Adrenal gland (tissue), 9 donors: ENCODE measurements at regions not wholly inside any gene's neighbourhood (a gene's known extent, or its start where the extent isn't known, plus 50 kb on each side); places are given as distances from the start of the nearest gene placed in this dataset.

Experiments used
- DNase-seq, 7 donors: peaks; one replicate each; pipeline ENCODE4 v3.0.0-alpha.2; 2019 to 2020
- H3K27ac ChIP-seq, 5 donors: fragments of 200-600 bp; sonication (generic) in 4 of 5; 1 replicate in 3 of 5; 2 replicates in 2 of 5; pipeline versions ENCODE4 v1.5.1 to v1.8.0; 2016 to 2020; ENCODE audit warnings: mild to moderate bottlenecking in 1 of 5
- H3K27me3 ChIP-seq: fragments of 200-600 bp; 2 replicates; pipeline ENCODE4 v1.8.0; 2021
- H3K36me3 ChIP-seq, 2 donors: fragments of 200-600 bp; replicated peaks in 1 of 2; 1 replicate in 1 of 2; 2 replicates in 1 of 2; pipeline versions ENCODE4 v1.5.1 to v1.8.0; 2018 to 2022
- H3K4me1 ChIP-seq, 2 donors: fragments of 200-600 bp; replicated peaks in 1 of 2; 1 replicate in 1 of 2; 2 replicates in 1 of 2; pipeline versions ENCODE4 v1.5.1 to v1.8.0; 2018 to 2021
- H3K4me3 ChIP-seq, 4 donors: fragments of 200-600 bp; sonication (generic) in 3 of 4; one replicate each; pipeline ENCODE4 v1.5.1; 2016 to 2018
- H3K9me3 ChIP-seq, 3 donors: fragments of 200-600 bp; sonication (generic) in 1 of 3; replicated peaks in 1 of 3; 1 replicate in 2 of 3; 2 replicates in 1 of 3; pipeline versions ENCODE4 v1.5.1 to v1.8.0; 2016 to 2021
- CTCF ChIP-seq, 6 experiments: fragments of 450-650 bp in 4 of 6; fragments of 200-600 bp in 2 of 6; sonication (generic) in 1 of 6; IDR thresholded peaks; 1 replicate in 5 of 6; 2 replicates in 1 of 6; pipeline versions ENCODE4 v1.5.1 to v1.8.0; 2016 to 2021; ENCODE audit warnings: antibody characterized with exemption in 6 of 6, mild to moderate bottlenecking in 2 of 6, moderate library complexity in 1 of 6
- POLR2A ChIP-seq, 2 donors: fragments of 450-650 bp; IDR thresholded peaks; one replicate each; pipeline ENCODE4 v1.6.1; 2017; ENCODE audit warnings: antibody characterized with exemption in 2 of 2, mild to moderate bottlenecking in 2 of 2, moderate library complexity in 1 of 2
- WGBS, 4 donors: extraction: QIAGEN DNeasy Blood & Tissue Kit in 2 of 4; methylation state at CpG; one replicate each; pipeline versions ENCODE4 v1.1.5 to v1.1.7; 2013 to 2017; 5-methylcytosine and 5-hydroxymethylcytosine counted together
- intact Hi-C, 2 donors: fragments of 100-400 bp; cut with DNase I; formaldehyde crosslinking; loops; one replicate each; pipeline versions ENCODE4 v1.14.1 to v1.15.0; 2022 to 2023
- donor health status: healthy with polysubstance abuse.
- donor health status: Bipolar disorder and iron deficiency.
- donor health status: DM: yes; HTN: yes; CAD: no.
- donor health status: DM: no; HTN: no; CAD: no.
- donor health status: DM: no; HTN: no; CAD: no.

- no peak for DNase-seq
- Histone ChIP-seq H3K4me3 (no peak overlapping the region), H3K27ac (no peak overlapping the region), H3K9me3 (no peaks in the 10 kb centered on the region), H3K36me3 (no peaks in the 10 kb centered on the region), H3K4me1 (no peaks in the 10 kb centered on the region), H3K27me3 (no peaks in the 10 kb centered on the region)
- TF ChIP-seq POLR2A (IDR thresholded peaks at IDR 0.05) (no peak), CTCF (IDR thresholded peaks at IDR 0.05) (no peak)
- WGBS, 4 donors = 48 to 57% (median 54%) methylated on average over 4 of the region's 4 CpGs
- intact Hi-C loops = no loop called here
These were observed 455.9 kb upstream of the SOX11 start for GRCh38 chr2:5236249-5236648.

GRCh38 chr2:5242751-5243150 lies 449.4 kb upstream of the SOX11 start:
- 41 to 64% (median 58%) methylated on average over 3 of the region's 3 CpGs for WGBS, 4 donors
- Histone ChIP-seq H3K4me3 (no peak overlapping the region), H3K27ac (no peak overlapping the region), H3K27me3 (no peaks in the 10 kb centered on the region), H3K9me3 (no peaks in the 10 kb centered on the region), H3K36me3 (no peaks in the 10 kb centered on the region), H3K4me1 (no peaks in the 10 kb centered on the region)
- no peak for DNase-seq
- intact Hi-C loops = no loop called here
- TF ChIP-seq POLR2A (IDR thresholded peaks at IDR 0.05) = no peak
- TF ChIP-seq CTCF (IDR thresholded peaks at IDR 0.05) = no peak

- Histone ChIP-seq H3K4me3 (no peak overlapping the region), H3K9me3 (no peaks in the 10 kb centered on the region), H3K27me3 (no peaks in the 10 kb centered on the region), H3K36me3 (no peaks in the 10 kb centered on the region), H3K4me1 (no peaks in the 10 kb centered on the region), H3K27ac (no peak overlapping the region)
- intact Hi-C loops = no loop called here
- DNase-seq = no peak
- 73 to 83% (median 78%) methylated on average over 5 of the region's 5 CpGs for WGBS, 4 donors
- no peak for TF ChIP-seq CTCF (IDR thresholded peaks at IDR 0.05)
- no peak for TF ChIP-seq POLR2A (IDR thresholded peaks at IDR 0.05)
These were observed 441.7 kb upstream of the SOX11 start for GRCh38 chr2:5250482-5250881.

- no peak overlapping the region for H3K27ac ChIP-seq
- TF ChIP-seq CTCF (IDR thresholded peaks at IDR 0.05) = no peak
- no peak for TF ChIP-seq POLR2A (IDR thresholded peaks at IDR 0.05)
- intact Hi-C loops = no loop called here
- H3K9me3 ChIP-seq = no peaks in the 10 kb centered on the region
- H3K27me3 ChIP-seq = no peaks in the 10 kb centered on the region
- H3K36me3 ChIP-seq = no peaks in the 10 kb centered on the region
- no peaks in the 10 kb centered on the region for H3K4me1 ChIP-seq
- DNase-seq = no peak
- 79 to 88% (median 85%) methylated on average over 9 of the region's 9 CpGs for WGBS, 4 donors
- H3K4me3 ChIP-seq = no peak overlapping the region
These were observed 438.9 kb upstream of the SOX11 start for GRCh38 chr2:5253263-5253662.
